Fibroblast of lung (primary cell): ENCODE measurements at regions not wholly inside any gene's neighbourhood (a gene's known extent, or its start where the extent isn't known, plus 50 kb on each side); places are given as distances from the start of the nearest gene placed in this dataset.

Experiments
- EZH2 ChIP-seq: IDR thresholded peaks from 2 replicates; pipeline ENCODE4 v1.5.1; 2012; ENCODE audit warnings: low read length, control low read depth, mild to moderate bottlenecking; ENCODE audit errors: missing control alignments
- TF ChIP-seq, protein P1 (sequence below), 2 donors: IDR thresholded peaks in 1 of 2; conservative IDR thresholded peaks in 1 of 2; 1 replicate in 1 of 2; 2 replicates in 1 of 2; pipeline ENCODE4 v1.5.1; 2011 to 2012; ENCODE audit warnings: low read length in 2 of 2, control low read depth in 1 of 2, inconsistent platforms in 1 of 2, low read depth in 1 of 2, mild to moderate bottlenecking in 1 of 2

GRCh38 chr3:182500289-182500688, 293.0 kb upstream of the ATP11B start:
- TF ChIP-seq, protein P1, sequence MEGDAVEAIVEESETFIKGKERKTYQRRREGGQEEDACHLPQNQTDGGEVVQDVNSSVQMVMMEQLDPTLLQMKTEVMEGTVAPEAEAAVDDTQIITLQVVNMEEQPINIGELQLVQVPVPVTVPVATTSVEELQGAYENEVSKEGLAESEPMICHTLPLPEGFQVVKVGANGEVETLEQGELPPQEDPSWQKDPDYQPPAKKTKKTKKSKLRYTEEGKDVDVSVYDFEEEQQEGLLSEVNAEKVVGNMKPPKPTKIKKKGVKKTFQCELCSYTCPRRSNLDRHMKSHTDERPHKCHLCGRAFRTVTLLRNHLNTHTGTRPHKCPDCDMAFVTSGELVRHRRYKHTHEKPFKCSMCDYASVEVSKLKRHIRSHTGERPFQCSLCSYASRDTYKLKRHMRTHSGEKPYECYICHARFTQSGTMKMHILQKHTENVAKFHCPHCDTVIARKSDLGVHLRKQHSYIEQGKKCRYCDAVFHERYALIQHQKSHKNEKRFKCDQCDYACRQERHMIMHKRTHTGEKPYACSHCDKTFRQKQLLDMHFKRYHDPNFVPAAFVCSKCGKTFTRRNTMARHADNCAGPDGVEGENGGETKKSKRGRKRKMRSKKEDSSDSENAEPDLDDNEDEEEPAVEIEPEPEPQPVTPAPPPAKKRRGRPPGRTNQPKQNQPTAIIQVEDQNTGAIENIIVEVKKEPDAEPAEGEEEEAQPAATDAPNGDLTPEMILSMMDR (conservative IDR thresholded peaks at IDR 0.05 in 1 of 2, IDR thresholded peaks at IDR 0.05 in 1 of 2; ENCODE audit: low read depth in 1 of 2, low read length in 2 of 2), result no peak
- no peak for TF ChIP-seq EZH2
